K562 (cell line): ENCODE measurements at regions not wholly inside any gene's neighbourhood (a gene's known extent, or its start where the extent isn't known, plus 50 kb on each side); places are given as distances from the start of the nearest gene placed in this dataset.

Source experiments
- CTCF ChIP-seq, 3 experiments: IDR thresholded peaks in 2 of 3; conservative IDR thresholded peaks in 1 of 3; 2 replicates each; pipeline ENCODE4 v1.5.1; 2011 to 2012; ENCODE audit warnings: low read length in 3 of 3, mild to moderate bottlenecking in 3 of 3, control low read depth in 2 of 3, improper control_type of control experiment in 1 of 3, inconsistent platforms in 1 of 3, low read depth in 1 of 3, mixed read lengths in 1 of 3, moderate library complexity in 1 of 3; ENCODE audit not compliant: insufficient read depth in 2 of 3
- JUN ChIP-seq, 2 experiments: sonication (generic) in 1 of 2; formaldehyde crosslinking in 1 of 2; IDR thresholded peaks; 2 replicates each; pipeline versions ENCODE4 v1.6.1 to v1.8.0; 2012 to 2022; ENCODE audit warnings: borderline replicate concordance in 2 of 2, mild to moderate bottlenecking in 2 of 2, improper control_type of control experiment in 1 of 2, low read depth in 1 of 2, low read length in 1 of 2, missing genetic modification reagents in 1 of 2

- TF ChIP-seq CTCF (IDR thresholded peaks at IDR 0.05 in 2 of 3, conservative IDR thresholded peaks at IDR 0.05 in 1 of 3; ENCODE audit: insufficient read depth in 2 of 3, low read depth in 1 of 3, low read length in 3 of 3) = no peak
- TF ChIP-seq JUN (IDR thresholded peaks at IDR 0.05; ENCODE audit: borderline replicate concordance, low read depth, low read length) = no peak
- TF ChIP-seq JUN (CRISPR knock-in tag; IDR thresholded peaks at IDR 0.05; ENCODE audit: borderline replicate concordance) = no peak
Observed at GRCh38 chr12:111035578-111036301, 115.4 kb upstream of the MYL2 start.
